B cell (primary cell): ENCODE measurements at regions not wholly inside any gene's neighbourhood (a gene's known extent, or its start where the extent isn't known, plus 50 kb on each side); places are given as distances from the start of the nearest gene placed in this dataset.

Experiments
- ATAC-seq: fragments of 200-7000 bp; cut with Tn5 transposase; one replicate; pipeline ENCODE4 v1.10.0; 2021; ENCODE audit warnings: low read depth, mild to moderate bottlenecking, moderate number of reproducible peaks, moderate library complexity
- CTCF ChIA-PET: fragments of 350-600 bp; sonication (Branson Sonifier 250); formaldehyde crosslinking; loops from one replicate; lab custom pipeline; 2021; ENCODE audit warnings: antibody characterized with exemption, inconsistent platforms; lab: Charles Lee
- POLR2A ChIA-PET: fragments of 350-600 bp; sonication (Branson Sonifier 250); formaldehyde crosslinking; loops from one replicate; lab custom pipeline; 2021; ENCODE audit warnings: antibody characterized with exemption; lab: Charles Lee
- DNase-seq: peaks from one replicate; pipeline ENCODE4 v3.0.0; 2013
- H2AFZ ChIP-seq: 2 replicates; pipeline ENCODE4 v1.6.1; 2012; ENCODE audit warnings: mild to moderate bottlenecking, low read depth, low read length; ENCODE audit not compliant: insufficient read depth, poor library complexity, severe bottlenecking
- H3K27ac ChIP-seq, 2 donors: 1 replicate in 1 of 2; 2 replicates in 1 of 2; pipeline ENCODE4 v1.5.1; 2012 to 2013; ENCODE audit warnings: low read length in 2 of 2, mild to moderate bottlenecking in 2 of 2, moderate library complexity in 1 of 2
- H3K27me3 ChIP-seq, 4 experiments: fragments of 200-600 bp in 1 of 4; sonication (generic) in 1 of 4; replicated peaks in 1 of 4; 1 replicate in 2 of 4; 2 replicates in 2 of 4; pipeline versions ENCODE4 v1.6.1 to v1.7.0; 2013 to 2016; ENCODE audit warnings: low read length in 3 of 4, mild to moderate bottlenecking in 2 of 4, mixed read lengths in 1 of 4, moderate library complexity in 1 of 4; ENCODE audit not compliant: insufficient read depth in 4 of 4, control insufficient read depth in 3 of 4; ENCODE audit errors: control extremely low read depth in 1 of 4
- H3K36me3 ChIP-seq, 2 experiments: replicated peaks in 1 of 2; 1 replicate in 1 of 2; 2 replicates in 1 of 2; pipeline versions ENCODE4 v1.6.1 to v1.7.1; 2013; ENCODE audit warnings: low read length in 1 of 2; ENCODE audit not compliant: insufficient read depth in 2 of 2, control insufficient read depth in 1 of 2; ENCODE audit errors: control extremely low read depth in 1 of 2, extremely low read depth in 1 of 2
- H3K4me1 ChIP-seq, 2 donors: fragments of 200-600 bp in 1 of 2; sonication (generic) in 1 of 2; 1 replicate in 1 of 2; 2 replicates in 1 of 2; pipeline versions ENCODE4 v1.5.1 to v1.6.1; 2013 to 2017; ENCODE audit warnings: low read length in 2 of 2; ENCODE audit not compliant: control insufficient read depth in 2 of 2, insufficient read depth in 2 of 2
- H3K4me2 ChIP-seq: replicated peaks from 2 replicates; pipeline ENCODE3; 2012; ENCODE audit warnings: mild to moderate bottlenecking, low read depth, low read length; ENCODE audit not compliant: poor library complexity, severe bottlenecking
- H3K4me3 ChIP-seq, 5 experiments: fragments of 200-600 bp in 1 of 5; sonication (generic) in 1 of 5; 1 replicate in 3 of 5; 2 replicates in 2 of 5; pipeline versions ENCODE4 v1.5.1 to v1.7.0; 2011 to 2016; ENCODE audit warnings: low read length in 4 of 5, mild to moderate bottlenecking in 4 of 5, low read depth in 2 of 5, control low read depth in 1 of 5, moderate library complexity in 1 of 5; ENCODE audit not compliant: insufficient read depth in 1 of 5; ENCODE audit errors: control extremely low read depth in 1 of 5, extremely low read depth in 1 of 5
- H3K79me2 ChIP-seq: fragments of 200-600 bp; sonication (generic); one replicate; pipeline ENCODE4 v1.6.0; 2016; ENCODE audit warnings: low read length; ENCODE audit not compliant: control insufficient read depth, insufficient read depth
- H3K9ac ChIP-seq: fragments of 200-600 bp; sonication (generic); 2 replicates; pipeline ENCODE4 v1.6.1; 2017; ENCODE audit warnings: mild to moderate bottlenecking, low read length, moderate library complexity
- H3K9me3 ChIP-seq, 3 donors: one replicate each; pipeline versions ENCODE4 v1.6.1 to v1.7.1; 2013; ENCODE audit warnings: low read length in 2 of 3; ENCODE audit not compliant: control insufficient read depth in 2 of 3, insufficient read depth in 1 of 3; ENCODE audit errors: control extremely low read depth in 1 of 3
- H4K20me1 ChIP-seq: 2 replicates; pipeline ENCODE4 v1.6.0; 2012; ENCODE audit warnings: mild to moderate bottlenecking, low read length; ENCODE audit not compliant: insufficient read depth, control insufficient read depth, poor library complexity, severe bottlenecking
- H3K27ac Mint-ChIP-seq: one replicate; pipeline ENCODE4 v1.8.0; 2021; ENCODE audit warnings: mixed read lengths
- H3K27me3 Mint-ChIP-seq: one replicate; pipeline ENCODE4 v1.8.0; 2021; ENCODE audit warnings: mixed read lengths
- H3K4me1 Mint-ChIP-seq: one replicate; pipeline ENCODE4 v1.8.0; 2021; ENCODE audit warnings: mixed read lengths
- H3K4me3 Mint-ChIP-seq: one replicate; pipeline ENCODE4 v1.8.0; 2021; ENCODE audit warnings: mixed read lengths
- H3K9me3 Mint-ChIP-seq: one replicate; pipeline ENCODE4 v1.8.0; 2022; ENCODE audit warnings: mixed read lengths; ENCODE audit not compliant: insufficient read depth
- CTCF ChIP-seq: fragments of 200-600 bp; IDR thresholded peaks from one replicate; pipeline ENCODE4 v1.8.0; 2022; ENCODE audit warnings: antibody characterized with exemption, mild to moderate bottlenecking
- EZH2 ChIP-seq: IDR thresholded peaks from 2 replicates; pipeline ENCODE4 v1.6.1; 2012; ENCODE audit warnings: borderline replicate concordance, low read depth, mild to moderate bottlenecking, moderate library complexity, low read length; ENCODE audit not compliant: insufficient read depth, poor library complexity, severe bottlenecking
- WGBS: methylation state at CpG from one replicate; pipeline ENCODE4 v1.1.5; 2013; ENCODE audit warnings: missing lambda C conversion rate; ENCODE audit not compliant: insufficient coverage; 5-methylcytosine and 5-hydroxymethylcytosine counted together
- intact Hi-C: fragments of 100-400 bp; cut with micrococcal nuclease; formaldehyde crosslinking; loops from one replicate; pipeline ENCODE4 v1.10.0; 2022

- CTCF ChIA-PET: no interaction called here
- no peaks in the 10 kb centered on the region for H3K4me1 Mint-ChIP-seq
- ATAC-seq: no peak
- no peaks in the 10 kb centered on the region for H4K20me1 ChIP-seq
- no peaks in the 10 kb centered on the region for H3K9me3 Mint-ChIP-seq
- no peak overlapping the region for H3K27ac Mint-ChIP-seq
- no peak overlapping the region for H3K4me2 ChIP-seq
- intact Hi-C loops: no loop called here
- H3K27ac ChIP-seq: no peak overlapping the region
- H3K79me2 ChIP-seq: no peaks in the 10 kb centered on the region
- no CpG with 5 or more reads among the region's 2 CpGs for WGBS
- POLR2A ChIA-PET: no interaction called here
- H2AFZ ChIP-seq: no peak overlapping the region
- no peaks in the 10 kb centered on the region for H3K36me3 ChIP-seq
- no peak overlapping the region for H3K4me3 Mint-ChIP-seq
- DNase-seq: no peak
- peaks cover 0 to 5% (median 0%) of the 10 kb centered on the region in 3 donors for H3K9me3 ChIP-seq
- H3K4me1 ChIP-seq: no peaks in the 10 kb centered on the region
- TF ChIP-seq EZH2 (no peak), CTCF (no peak)
- no peak overlapping the region for H3K9ac ChIP-seq
- peaks cover 19% of the 10 kb centered on the region for H3K27me3 Mint-ChIP-seq
- H3K4me3 ChIP-seq: no peak overlapping the region
- H3K27me3 ChIP-seq: peaks cover 0 to 3% (median 0%) of the 10 kb centered on the region in 4 experiments
These were observed 203.4 kb downstream of the TTLL2 start for GRCh38 chr6:167528239-167528638.

GRCh38 chr6:167528976-167529375 lies 204.1 kb downstream of the TTLL2 start:
- H3K4me3 ChIP-seq: no peak overlapping the region
- intact Hi-C loops: no loop called here
- ChIA-PET POLR2A (no interaction called here), CTCF (no interaction called here)
- H3K4me2 ChIP-seq: no peak overlapping the region
- Mint-ChIP-seq H3K27me3 (peaks cover 19% of the 10 kb centered on the region), H3K9me3 (no peaks in the 10 kb centered on the region), H3K4me3 (no peak overlapping the region), H3K4me1 (no peaks in the 10 kb centered on the region), H3K27ac (no peak overlapping the region)
- no peaks in the 10 kb centered on the region for H3K36me3 ChIP-seq
- peaks cover 0 to 4% (median 0%) of the 10 kb centered on the region in 3 donors for H3K9me3 ChIP-seq
- ATAC-seq (no peak), DNase-seq (no peak)
- H3K4me1 ChIP-seq: no peaks in the 10 kb centered on the region
- H4K20me1 ChIP-seq: no peaks in the 10 kb centered on the region
- no peak overlapping the region for H3K9ac ChIP-seq
- WGBS: 85% methylated on average over 5 of the region's 6 CpGs
- no peaks in the 10 kb centered on the region for H3K79me2 ChIP-seq
- peaks cover 0 to 3% (median 0%) of the 10 kb centered on the region in 4 experiments for H3K27me3 ChIP-seq
- H2AFZ ChIP-seq: no peak overlapping the region
- H3K27ac ChIP-seq: no peak overlapping the region
- TF ChIP-seq EZH2: no peak
- TF ChIP-seq CTCF: no peak
